CD4-positive, alpha-beta T cell treated with Interleukin-1 beta for 1 hour (primary cell): ENCODE measurements at regions not wholly inside any gene's neighbourhood (a gene's known extent, or its start where the extent isn't known, plus 50 kb on each side); places are given as distances from the start of the nearest gene placed in this dataset.

Experiments
- DNase-seq, 2 donors: peaks; one replicate each; pipeline ENCODE4 v3.0.0-alpha.2; 2020 to 2022

DNA sequence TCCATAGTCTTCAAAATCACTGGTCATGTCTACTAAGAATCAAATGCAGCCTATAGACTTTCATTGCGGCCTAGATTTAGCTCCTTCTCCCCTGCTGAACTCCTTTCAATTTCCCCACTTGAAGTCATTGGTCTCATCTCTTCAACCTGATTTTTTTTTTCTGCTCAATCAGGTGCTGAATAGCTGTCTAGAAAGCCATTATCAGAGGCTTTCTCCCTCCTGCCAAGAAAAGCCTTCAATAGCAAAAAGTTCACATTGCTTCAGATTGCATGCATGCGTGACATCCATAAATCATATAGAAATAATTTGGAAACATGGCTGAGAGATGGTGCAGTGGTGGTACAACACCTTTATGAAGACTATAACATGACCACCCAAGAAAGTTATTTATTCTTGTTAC is 316.2 kb downstream of the PLK2 start:
- no peak for DNase-seq

DNA sequence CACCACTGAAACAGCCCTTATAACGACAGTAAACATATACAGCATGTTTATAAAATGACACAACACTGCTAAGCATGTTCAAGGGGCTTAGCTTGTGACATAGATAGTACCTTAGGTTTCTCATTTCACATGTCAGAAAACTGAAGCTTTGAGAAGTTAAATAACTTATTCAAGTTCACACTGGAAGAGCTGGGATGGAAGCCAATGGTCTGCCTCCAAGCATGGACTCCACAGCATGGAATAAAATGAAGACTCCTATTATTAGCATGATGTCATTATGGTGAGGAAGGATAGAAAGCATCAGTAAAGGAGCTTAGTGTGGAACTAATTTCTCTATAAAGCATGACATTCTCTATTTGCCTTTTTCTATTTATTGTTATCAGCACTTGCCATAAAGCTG is 316.7 kb downstream of the PLK2 start:
- DNase-seq = no peak

DNA sequence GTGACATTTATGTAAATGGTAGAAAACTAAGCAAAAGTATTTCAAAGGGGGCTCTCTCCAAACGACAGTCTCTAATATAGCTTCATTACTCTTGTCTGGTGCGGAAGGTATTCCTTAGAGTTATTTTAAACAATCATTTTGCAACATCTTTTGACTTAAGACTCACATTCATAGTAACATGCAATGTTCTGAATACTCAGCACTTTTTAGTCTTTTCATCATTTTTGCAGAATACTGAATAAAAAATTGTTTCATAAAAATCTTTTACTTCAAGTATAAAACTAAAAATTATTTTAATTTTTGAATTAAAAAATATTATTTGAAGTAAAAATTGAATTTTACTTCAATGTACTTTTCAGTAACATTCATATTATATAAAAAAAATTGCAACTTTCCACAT is 321.1 kb downstream of the PLK2 start:
- no peak for DNase-seq

DNA sequence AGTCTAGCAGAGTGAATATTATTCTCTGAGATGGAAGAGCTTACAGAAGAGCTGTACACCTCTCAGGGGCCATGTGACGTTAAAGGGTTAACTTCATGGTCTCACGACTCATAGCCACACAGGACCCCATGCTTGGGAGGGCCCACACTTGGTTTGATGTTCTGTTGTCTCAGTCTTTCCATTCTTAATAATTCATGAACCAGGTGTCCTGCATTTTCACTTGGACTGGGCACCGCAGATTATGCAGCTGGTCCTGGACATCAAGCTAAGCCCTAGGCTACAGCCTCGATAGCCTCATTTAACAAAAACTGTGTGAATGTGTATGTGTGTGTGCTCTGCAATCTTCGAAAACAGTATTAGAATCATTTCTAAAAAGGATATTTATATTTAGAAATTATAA is 323.5 kb downstream of the PLK2 start:
- no peak for DNase-seq

DNA sequence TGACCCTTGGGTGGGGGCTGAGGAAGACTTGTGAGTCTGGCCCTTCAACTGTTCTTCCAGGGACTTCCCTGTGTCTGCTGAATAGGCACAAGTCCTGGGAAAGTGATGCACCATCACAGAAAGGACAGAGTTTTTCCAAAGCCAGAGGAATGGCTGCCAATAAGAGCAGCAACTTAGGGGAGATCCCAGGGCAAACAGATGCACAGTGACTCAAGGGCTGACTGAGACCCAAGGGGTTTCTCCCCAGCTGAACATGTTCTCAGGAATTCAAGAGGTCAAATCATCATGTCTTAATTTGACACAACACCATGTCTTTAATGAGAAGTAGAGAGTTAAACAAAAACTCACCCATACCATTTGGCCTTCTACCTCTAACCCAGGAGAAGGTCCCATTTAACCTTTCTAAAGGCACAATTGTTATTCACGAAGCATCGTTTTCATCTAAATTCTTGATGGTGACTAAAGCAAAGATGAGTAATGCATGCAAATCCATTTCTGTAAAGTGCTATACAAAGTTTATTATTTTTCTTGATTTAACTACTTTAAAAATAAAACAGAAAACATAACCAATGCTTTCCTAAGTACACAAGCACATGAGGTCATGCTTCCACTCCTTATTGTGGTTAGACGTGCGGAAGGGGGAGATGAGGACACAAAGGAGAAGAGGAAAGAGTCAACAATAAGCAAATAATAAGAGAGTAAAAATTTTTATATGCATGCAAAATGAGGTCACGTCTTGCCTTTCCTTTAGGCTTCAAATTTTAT is 324.1 kb downstream of the PLK2 start:
- no peak for DNase-seq

DNA sequence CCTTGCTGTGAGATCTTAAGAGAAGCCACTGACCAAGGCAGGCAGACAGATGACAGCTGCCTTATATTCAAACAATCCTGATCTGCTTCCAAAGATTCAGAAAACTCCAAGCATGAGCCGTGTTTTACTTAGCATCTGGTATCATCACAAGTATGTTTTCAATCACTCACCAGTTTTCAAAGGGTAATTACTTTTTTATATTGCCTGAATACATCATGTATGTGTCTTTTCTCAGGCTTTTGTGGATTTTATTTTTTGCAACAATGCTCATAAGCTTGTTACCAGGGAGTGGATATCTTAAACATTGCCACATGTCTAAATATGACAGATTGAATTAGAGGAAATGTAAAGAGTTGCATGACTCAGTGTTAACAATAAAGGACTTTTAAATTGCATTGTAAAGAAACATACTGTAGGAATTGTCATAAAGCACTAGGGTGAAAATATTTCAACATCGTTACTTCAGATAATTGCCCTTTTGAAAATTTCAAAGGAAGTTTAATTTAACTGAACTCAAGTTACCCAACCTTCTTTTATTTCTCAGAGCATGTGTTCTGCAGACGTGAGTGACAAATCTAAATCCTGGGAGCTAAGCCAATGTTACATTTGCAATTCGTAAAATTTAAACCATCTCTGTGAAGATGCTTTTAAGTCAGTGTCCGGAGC is 326.1 kb downstream of the PLK2 start:
- DNase-seq = no peak

DNA sequence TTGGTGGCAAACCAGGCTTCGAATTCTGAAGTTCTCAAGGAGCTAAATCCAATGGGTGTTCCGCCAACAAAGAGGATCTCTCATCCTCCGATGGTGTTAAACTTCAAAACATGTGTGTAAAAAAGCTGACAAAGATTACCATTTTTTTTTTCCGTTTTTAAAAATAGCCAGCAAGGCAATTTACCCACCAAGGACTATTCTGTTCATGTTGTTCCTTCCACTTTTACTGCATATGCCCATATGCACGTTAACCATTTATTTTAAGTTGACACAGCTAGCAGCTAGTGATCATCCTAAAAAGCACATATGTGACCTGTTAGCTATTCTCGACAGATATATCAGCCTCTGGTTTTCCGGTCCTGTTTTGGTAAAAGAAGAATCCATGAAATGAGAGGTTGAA is 326.7 kb downstream of the PLK2 start:
- no peak for DNase-seq

DNA sequence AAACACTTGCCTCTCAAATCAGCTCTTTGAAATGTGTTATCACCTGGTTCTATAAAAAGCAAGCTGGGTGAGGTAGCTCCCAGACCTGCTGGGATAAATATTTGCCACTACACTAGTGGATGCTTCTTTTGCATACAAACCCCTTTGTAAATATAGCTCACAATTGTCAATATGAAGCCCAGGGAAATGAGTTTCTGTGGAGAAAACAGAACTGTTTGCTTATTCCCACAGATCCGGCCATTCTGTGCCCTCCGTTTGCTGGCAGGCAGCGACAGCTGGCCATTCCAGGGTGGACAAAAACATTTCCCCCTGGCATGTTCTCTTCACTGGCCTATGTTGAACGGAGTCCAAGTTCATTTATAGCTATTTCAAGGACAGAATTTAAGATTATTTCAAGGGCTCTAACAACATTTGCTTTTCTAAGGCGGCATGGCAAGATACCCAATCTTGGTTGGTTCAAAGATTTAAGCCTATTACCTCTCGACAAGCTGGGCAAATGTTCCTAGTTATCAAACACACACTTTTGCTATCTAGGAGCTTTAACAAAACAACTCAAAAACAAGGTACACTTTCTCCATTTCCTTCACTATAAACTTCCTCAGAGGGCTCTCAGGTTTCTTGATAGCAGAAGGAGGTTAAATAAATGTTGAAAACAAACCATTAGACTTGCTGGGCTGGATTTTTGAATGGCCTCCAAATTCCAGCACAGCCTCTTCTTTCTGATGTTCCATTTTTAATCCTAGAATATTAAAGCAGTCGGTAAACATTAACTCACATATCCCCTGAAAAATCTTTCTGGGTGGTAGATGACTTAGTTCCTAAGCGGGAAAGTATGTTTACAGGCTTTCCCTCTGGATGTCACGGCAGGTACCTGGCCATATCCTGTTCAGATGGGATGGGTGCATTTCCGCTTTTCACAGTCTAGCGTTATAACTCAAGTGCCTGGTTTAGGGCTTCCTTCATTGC is 332.3 kb downstream of the PLK2 start:
- DNase-seq = no peak

DNA sequence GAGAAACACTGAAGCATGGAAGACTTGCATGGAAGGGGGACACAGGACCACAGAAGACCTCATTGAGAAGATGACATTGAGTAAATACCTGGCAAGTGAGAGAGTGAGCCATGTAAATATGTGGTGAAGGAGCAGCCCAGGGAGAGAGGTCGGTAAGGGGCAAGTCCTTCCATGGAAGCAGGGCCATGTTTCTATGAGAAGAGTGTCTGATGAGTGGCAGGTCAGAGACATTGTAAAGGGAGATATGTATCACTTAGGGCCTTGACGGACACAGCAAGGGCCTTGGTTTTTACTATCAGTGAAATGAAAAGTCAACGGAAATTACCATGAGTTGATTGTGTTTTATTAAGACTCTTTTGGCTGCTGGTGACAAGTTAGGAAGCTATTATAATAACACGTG is 336.4 kb downstream of the PLK2 start:
- no peak for DNase-seq

DNA sequence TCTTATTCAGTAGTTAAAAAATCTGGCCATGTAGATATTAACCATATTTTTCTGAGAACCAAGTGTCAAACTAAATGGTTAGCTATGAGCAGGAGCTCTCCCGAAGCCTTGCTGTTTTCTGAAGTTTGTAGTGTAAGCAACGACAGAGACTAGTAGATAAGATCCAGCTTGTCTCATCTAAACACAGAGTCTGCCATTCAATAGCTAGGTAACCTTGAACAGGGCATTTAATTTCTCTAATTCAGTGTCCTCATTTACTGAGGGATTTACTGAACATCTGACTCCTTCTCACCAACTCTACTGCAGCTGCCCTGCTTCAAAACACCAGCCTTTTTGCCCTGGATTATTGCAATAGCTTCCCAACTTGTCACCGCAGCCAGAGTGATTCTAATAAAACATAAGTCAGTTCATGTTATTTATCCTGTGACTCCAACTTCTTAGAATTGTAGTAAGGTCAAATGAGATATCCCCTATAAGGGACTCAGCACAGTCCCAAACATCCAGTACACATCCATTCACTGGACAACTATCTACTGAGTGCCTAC is 337.0 kb downstream of the PLK2 start:
- no peak for DNase-seq

DNA sequence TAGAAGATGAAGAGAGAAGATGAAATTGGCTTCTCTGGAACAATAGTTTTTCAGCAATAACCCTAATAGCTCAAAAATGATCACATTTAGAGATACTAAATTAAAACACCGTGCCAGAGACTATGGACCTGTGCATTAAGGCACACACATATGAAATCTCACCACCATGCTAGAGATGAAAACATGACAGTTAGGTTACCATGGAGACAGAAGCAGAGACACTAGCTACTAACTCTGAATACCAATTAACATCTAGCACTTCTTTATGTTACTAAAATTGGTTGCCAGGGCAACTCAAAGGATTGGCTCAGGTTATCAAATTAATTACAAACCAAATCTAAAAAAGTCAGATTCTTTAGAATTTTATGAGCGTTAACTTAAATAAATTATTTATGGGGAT is 337.7 kb downstream of the PLK2 start:
- no peak for DNase-seq

DNA sequence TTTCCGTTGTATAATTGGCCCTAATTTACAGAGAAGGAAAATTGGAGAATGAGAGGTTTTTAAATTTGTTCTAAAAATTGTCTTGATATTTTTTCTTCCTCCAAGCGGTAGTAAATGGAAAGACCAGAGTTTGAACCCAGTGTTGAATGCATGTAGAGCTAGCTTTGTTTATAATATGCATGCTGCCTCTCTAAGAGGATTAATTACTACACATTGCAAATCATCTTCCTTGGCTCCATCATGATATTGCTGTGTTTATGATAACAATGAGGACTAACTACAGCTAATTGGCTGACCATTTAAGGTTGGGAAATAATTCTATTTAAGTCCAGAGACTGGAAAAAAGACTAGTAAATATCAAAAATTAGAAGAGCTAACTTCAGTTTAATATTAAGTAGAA is 338.5 kb downstream of the PLK2 start:
- no peak for DNase-seq

DNA sequence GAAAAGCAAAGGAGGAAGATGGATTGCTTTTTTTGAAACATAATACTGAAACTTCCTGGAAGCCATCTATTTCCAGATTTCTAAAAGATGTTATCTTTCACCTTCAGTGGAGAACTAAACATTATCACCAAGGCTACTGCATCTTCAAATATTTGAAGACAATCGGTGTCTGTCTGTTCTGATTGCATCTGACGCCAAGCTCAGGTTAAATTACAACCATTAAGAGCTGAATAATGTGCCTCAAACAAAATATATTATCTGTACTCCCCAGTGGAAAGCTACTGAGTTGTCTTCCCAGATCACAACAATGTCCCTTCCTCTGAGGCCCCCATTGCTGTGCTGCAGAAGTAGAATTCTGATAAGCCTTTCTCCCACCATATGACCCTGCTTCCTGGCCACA is 342.3 kb downstream of the PLK2 start:
- no peak for DNase-seq

DNA sequence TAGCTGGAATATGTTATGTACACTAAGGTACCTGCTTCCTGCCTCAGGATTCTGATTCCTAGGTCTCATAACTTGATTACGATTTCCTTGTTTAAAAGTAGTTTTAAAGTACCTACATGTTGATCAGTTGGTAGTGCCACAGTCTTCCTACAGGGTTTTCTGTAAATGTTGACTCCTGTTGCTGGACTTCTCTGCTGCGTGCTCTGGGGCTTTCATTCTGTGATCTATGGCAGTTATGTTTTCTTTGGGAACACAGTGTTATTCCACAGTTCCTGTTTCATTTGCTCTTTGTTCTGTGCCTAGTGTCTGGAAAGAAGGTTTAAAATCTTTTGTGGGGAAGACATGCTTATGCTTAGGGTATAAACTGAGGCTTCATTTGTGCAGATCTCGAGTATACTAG is 343.5 kb downstream of the PLK2 start:
- no peak for DNase-seq

DNA sequence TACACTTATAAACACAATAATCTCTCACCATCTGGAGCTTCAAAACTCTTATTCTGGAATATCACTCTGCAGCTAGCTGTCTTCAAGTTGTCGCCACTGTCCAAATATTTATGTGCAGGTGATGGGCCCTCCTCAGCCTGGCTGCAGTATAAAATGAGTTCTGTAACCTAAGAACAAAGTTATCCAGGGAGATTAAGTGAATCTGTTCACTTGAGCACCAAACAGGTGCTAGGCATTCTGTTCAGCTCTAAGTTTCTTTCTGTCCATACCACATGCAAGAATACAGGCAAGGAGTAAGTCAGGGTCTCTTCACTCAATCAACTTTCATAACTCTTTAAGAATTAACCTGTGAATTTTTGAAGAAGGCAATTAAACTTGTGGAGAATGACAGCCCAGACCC is 344.1 kb downstream of the PLK2 start:
- no peak for DNase-seq

DNA sequence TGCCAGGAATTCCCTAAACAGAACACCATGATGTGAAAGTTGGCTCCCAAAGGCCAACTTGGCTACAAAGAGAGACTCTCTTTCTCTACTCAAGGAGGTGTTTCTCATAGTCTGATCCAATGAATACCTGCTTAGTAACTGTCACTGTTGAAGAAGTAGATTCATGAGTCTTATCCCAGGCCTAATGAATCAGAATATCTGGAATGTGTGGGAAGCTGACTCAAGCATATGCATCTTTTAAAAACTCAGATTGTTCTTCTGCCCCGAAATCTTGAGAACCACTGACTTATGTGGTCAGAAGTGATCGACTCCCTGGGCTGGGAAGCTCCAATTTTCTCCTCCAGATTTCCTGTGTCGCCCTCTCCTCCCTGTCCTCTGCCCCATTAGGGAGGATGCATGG is 345.6 kb downstream of the PLK2 start:
- DNase-seq = no peak

DNA sequence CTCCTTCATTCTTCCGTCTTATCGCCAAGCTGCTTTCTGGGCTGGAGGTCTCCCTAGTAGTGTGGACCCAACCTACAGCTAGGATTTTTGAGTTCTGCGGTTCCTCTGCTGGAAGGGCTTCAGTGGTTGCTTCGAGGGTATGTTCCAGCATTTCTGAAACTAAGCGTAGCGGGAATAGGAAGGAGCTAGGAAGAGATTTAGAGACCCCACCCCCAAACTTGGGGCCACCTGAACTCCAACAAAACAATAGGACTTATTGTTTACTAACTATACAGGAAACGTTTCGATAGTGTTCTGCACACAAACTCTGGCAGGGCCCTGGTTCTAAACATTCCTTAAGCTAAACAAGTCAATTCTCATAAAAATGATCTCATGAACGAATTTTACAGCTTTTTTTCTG is 346.7 kb downstream of the PLK2 start:
- DNase-seq = no peak

DNA sequence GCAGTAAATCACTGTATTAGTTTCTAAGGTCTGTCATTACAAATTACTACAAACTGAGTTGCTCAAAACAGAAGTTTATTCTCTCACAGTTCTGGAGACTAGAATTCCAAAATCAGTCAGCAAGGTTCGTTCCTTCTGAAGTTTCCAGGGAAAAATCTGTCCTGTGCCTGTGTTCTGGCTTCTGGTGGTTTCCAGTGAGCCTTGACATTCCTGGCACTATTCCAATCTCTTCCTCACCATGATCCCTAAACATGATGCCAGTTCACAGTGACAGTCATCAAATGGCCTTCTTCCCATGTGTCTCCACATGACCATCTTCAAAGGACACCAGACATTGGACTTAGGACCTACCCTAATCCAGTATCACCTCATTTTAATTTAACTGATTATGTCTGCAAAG is 351.4 kb downstream of the PLK2 start:
- DNase-seq = no peak

DNA sequence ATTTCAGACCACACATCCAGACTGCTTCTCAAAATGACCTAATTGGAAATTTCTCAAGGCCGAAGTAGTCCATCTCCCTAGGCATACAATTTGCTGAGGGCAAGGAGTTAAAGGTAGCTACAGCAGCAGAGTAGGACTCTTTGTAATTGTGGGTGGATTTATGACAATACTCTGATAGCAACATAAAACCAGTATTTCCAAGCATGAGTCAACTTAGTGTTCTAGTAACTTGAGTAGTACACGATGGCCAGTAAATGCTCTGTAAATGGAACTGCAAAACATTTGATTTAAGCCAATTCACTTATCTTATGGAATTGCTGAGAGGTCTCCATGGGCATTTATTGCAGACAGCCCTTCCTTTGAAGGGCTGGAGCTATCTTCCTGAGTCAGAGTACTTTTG is 352.2 kb downstream of the PLK2 start:
- no peak for DNase-seq

DNA sequence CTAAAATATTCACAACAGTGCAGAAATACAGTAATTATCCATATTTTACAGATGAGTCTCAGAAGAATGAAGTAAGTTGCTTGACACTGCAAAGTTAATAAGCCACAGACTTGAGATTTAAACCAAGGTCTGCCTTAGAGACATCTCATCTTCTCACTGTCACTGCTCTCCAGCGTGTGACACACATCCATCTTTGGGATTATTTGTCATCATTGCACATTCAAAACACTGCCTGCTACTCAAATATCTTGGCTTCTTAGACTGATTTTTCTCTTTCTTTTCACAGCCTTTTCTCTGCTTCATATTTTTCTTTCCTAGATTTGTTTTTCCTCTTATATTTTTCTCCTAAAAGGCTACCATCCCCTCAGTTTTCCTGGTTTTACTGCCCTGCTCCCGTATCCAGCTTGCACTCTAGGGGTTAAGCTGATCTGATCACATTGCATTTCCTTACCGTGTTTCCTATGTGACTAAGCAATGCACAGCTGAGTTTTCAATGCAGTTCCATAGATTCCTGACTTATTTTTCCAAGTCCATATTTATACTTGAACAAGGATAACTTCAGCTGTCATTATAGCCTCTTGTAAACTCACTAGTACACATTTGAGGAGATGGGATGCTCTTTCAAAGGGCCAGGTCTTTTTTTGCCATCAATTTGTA is 353.0 kb downstream of the PLK2 start:
- no peak for DNase-seq

DNA sequence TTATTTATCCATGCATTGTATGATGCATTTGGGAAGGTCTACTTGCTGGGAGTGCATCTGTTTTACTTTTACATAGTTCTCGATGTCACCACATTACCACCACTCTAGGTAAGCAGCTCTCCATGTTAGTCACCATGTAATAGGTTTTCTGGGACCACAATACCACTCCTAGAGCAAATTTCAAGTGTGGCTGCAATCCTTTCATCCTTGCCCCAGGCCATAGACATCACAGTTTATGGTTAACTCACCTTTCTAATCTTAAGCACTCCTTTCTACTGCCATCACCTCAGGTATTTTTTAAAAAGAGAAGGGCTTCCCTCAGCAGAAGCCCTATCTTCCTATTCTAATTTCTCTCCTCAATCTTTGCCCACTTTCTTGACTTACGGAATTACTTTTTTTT is 354.1 kb downstream of the PLK2 start:
- no peak for DNase-seq

DNA sequence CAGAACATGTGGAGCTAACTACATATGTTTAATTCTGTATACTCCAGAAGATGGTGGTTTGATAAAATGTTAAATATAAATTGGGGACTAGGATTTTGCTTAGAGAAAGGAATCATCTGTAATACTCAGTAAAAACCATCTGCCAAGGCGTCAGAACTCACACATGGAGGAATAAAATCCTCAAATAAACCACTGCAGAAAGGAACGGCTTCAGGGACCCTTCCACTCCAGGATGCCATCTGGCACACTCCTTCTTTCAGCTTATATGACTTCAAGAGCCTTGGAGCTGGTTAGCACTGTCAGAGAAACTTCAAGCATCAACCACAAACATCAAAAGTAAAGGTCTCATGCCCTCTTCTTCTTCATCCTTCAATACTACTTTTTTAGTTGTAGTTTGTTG is 360.6 kb downstream of the PLK2 start:
- DNase-seq = no peak

DNA sequence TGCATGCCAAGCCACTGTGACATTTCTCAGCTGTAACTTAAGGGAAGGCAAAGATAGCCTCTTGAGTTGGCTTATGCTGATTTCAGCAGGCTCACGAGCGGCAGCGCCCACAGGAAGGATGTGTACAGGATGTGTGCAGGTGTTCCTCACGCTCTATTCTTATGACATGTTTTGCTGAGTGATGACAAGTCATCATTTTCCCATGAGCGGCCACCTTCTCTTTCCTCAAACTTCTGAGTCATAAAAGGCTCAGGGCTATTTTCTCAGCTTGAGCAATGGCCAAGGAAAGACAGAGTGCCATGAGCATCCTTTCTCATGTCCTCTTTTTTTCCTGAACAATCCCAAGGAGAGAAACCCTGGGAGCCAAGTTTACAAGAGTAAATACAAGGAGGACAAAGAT is 365.9 kb downstream of the PLK2 start:
- DNase-seq = no peak
